Endodermal cell (in vitro differentiated cells): ENCODE measurements at regions not wholly inside any gene's neighbourhood (a gene's known extent, or its start where the extent isn't known, plus 50 kb on each side); places are given as distances from the start of the nearest gene placed in this dataset.
"Not testable (repeated sequence)": the region's sequence is repeated elsewhere in the genome, so short reads cannot be mapped to it uniquely, and the experiment has no call there.

Source experiments
- DNase-seq: peaks from one replicate; pipeline ENCODE4 v3.0.0-alpha.2; 2017
- H3K27ac ChIP-seq: 2 replicates; pipeline ENCODE4 v1.5.1; 2013; ENCODE audit warnings: mild to moderate bottlenecking, low read depth, low read length, moderate library complexity
- H3K27me3 ChIP-seq: 2 replicates; pipeline ENCODE4 v1.6.1; 2013; ENCODE audit warnings: mild to moderate bottlenecking, low read length, moderate library complexity; ENCODE audit not compliant: insufficient read depth, control insufficient read depth, poor library complexity, severe bottlenecking
- H3K36me3 ChIP-seq: 2 replicates; pipeline ENCODE4 v1.7.0; 2013; ENCODE audit warnings: mild to moderate bottlenecking, low read length, moderate library complexity; ENCODE audit not compliant: control insufficient read depth, insufficient read depth
- H3K4me1 ChIP-seq: one replicate; pipeline ENCODE4 v1.7.0; 2013; ENCODE audit warnings: low read length; ENCODE audit not compliant: control insufficient read depth, insufficient read depth
- H3K4me3 ChIP-seq: 2 replicates; pipeline ENCODE4 v1.5.1; 2013; ENCODE audit warnings: mild to moderate bottlenecking, low read length, moderate library complexity
- H3K9ac ChIP-seq: 2 replicates; pipeline ENCODE4 v1.6.1; 2013; ENCODE audit warnings: mild to moderate bottlenecking, low read length, moderate library complexity; ENCODE audit not compliant: poor library complexity, severe bottlenecking; ENCODE audit errors: extremely low read depth
- H3K9me3 ChIP-seq: 2 replicates; pipeline ENCODE4 v1.6.1; 2013; ENCODE audit warnings: mild to moderate bottlenecking, low read length, moderate library complexity; ENCODE audit not compliant: control insufficient read depth
- H3K27ac Mint-ChIP-seq: 2 replicates; pipeline ENCODE4 v1.8.0; 2020; ENCODE audit warnings: mixed read lengths
- H3K27me3 Mint-ChIP-seq: 2 replicates; pipeline ENCODE4 v1.8.0; 2021; ENCODE audit warnings: mild to moderate bottlenecking, mixed read lengths; ENCODE audit not compliant: insufficient read depth
- H3K36me3 Mint-ChIP-seq: 2 replicates; pipeline ENCODE4 v1.8.0; 2020; ENCODE audit warnings: low read depth, mixed read lengths
- H3K4me1 Mint-ChIP-seq: 2 replicates; pipeline ENCODE4 v1.8.0; 2020; ENCODE audit warnings: mixed read lengths
- H3K4me3 Mint-ChIP-seq: 2 replicates; pipeline ENCODE4 v1.8.0; 2020; ENCODE audit warnings: mild to moderate bottlenecking, moderate library complexity, mixed read lengths
- H3K9me3 Mint-ChIP-seq: 2 replicates; pipeline ENCODE4 v1.8.0; 2020; ENCODE audit warnings: mild to moderate bottlenecking, mixed read lengths
- WGBS, 2 experiments: methylation state at CpG; one replicate each; pipeline versions ENCODE4 v1.1.5 to v1.1.7; 2013; ENCODE audit warnings: missing lambda C conversion rate in 2 of 2, mixed read lengths in 1 of 2; ENCODE audit not compliant: insufficient coverage in 1 of 2, insufficient read length in 1 of 2; 5-methylcytosine and 5-hydroxymethylcytosine counted together

GRCh38 chr1:206397501-206397900 lies 72.8 kb upstream of the IKBKE start:
- not testable (repeated sequence) for H3K27me3 ChIP-seq, H3K4me1 ChIP-seq, H3K27ac ChIP-seq, H3K36me3 Mint-ChIP-seq, H3K9me3 ChIP-seq, DNase-seq, H3K4me3 Mint-ChIP-seq, H3K9ac ChIP-seq, H3K36me3 ChIP-seq, H3K4me3 ChIP-seq, H3K9me3 Mint-ChIP-seq, H3K27ac Mint-ChIP-seq, H3K4me1 Mint-ChIP-seq, H3K27me3 Mint-ChIP-seq
- 88% methylated on average over 3 of the region's 6 CpGs; no CpG with 5 or more reads in 1 of the 2 experiments for WGBS, 2 experiments

GRCh38 chr1:206398261-206398660 lies 72.0 kb upstream of the IKBKE start:
- no CpG with 5 or more reads among the region's 3 CpGs for WGBS, 2 experiments
- H3K4me1 ChIP-seq, H3K27ac ChIP-seq, H3K27ac Mint-ChIP-seq, H3K36me3 ChIP-seq, H3K4me3 ChIP-seq, H3K36me3 Mint-ChIP-seq, H3K27me3 ChIP-seq, DNase-seq, H3K9me3 Mint-ChIP-seq, H3K4me1 Mint-ChIP-seq, H3K27me3 Mint-ChIP-seq, H3K9me3 ChIP-seq, H3K9ac ChIP-seq, H3K4me3 Mint-ChIP-seq: not testable (repeated sequence)

GRCh38 chr1:206403612-206404307 lies 66.5 kb upstream of the IKBKE start:
- 94% methylated on average over 2 of the region's 5 CpGs; no CpG with 5 or more reads in 1 of the 2 experiments for WGBS, 2 experiments
- not testable (repeated sequence) for H3K36me3 Mint-ChIP-seq, H3K27me3 Mint-ChIP-seq, H3K27me3 ChIP-seq, H3K4me1 ChIP-seq, H3K9me3 Mint-ChIP-seq, DNase-seq, H3K27ac ChIP-seq, H3K9me3 ChIP-seq, H3K4me1 Mint-ChIP-seq, H3K4me3 Mint-ChIP-seq, H3K36me3 ChIP-seq, H3K4me3 ChIP-seq, H3K9ac ChIP-seq, H3K27ac Mint-ChIP-seq

GRCh38 chr1:206404309-206405027 lies 65.8 kb upstream of the IKBKE start:
- not testable (repeated sequence) for H3K4me3 Mint-ChIP-seq, H3K27me3 Mint-ChIP-seq, H3K4me1 Mint-ChIP-seq, H3K9me3 ChIP-seq, H3K9me3 Mint-ChIP-seq, DNase-seq, H3K4me1 ChIP-seq, H3K27me3 ChIP-seq, H3K36me3 ChIP-seq, H3K4me3 ChIP-seq, H3K36me3 Mint-ChIP-seq, H3K27ac ChIP-seq, H3K9ac ChIP-seq, H3K27ac Mint-ChIP-seq
- WGBS, 2 experiments: 87% methylated on average over 3 of the region's 8 CpGs; no CpG with 5 or more reads in 1 of the 2 experiments

GRCh38 chr1:206405282-206405681 lies 65.0 kb upstream of the IKBKE start:
- not testable (repeated sequence) for H3K27me3 Mint-ChIP-seq, H3K36me3 Mint-ChIP-seq, H3K27ac ChIP-seq, H3K27ac Mint-ChIP-seq, H3K9me3 ChIP-seq, H3K4me3 ChIP-seq, H3K9ac ChIP-seq, H3K36me3 ChIP-seq, H3K27me3 ChIP-seq, H3K4me1 Mint-ChIP-seq, H3K4me1 ChIP-seq, DNase-seq, H3K9me3 Mint-ChIP-seq, H3K4me3 Mint-ChIP-seq
- WGBS, 2 experiments: no CpG with 5 or more reads among the region's 7 CpGs

- H3K4me1 ChIP-seq, H3K27ac Mint-ChIP-seq, H3K4me1 Mint-ChIP-seq, DNase-seq, H3K27ac ChIP-seq, H3K27me3 ChIP-seq, H3K9me3 Mint-ChIP-seq, H3K27me3 Mint-ChIP-seq, H3K9ac ChIP-seq, H3K4me3 Mint-ChIP-seq, H3K9me3 ChIP-seq, H3K4me3 ChIP-seq: not testable (repeated sequence)
- WGBS, 2 experiments: 100% methylated on average over 1 of the region's 6 CpGs
- H3K36me3 Mint-ChIP-seq: peaks cover 18% of the 10 kb centered on the region
- peaks cover 31% of the 10 kb centered on the region for H3K36me3 ChIP-seq
These were observed 61.6 kb upstream of the IKBKE start for GRCh38 chr1:206408371-206409288.
